HG03097 (cell line): ENCODE measurements at regions not wholly inside any gene's neighbourhood (a gene's known extent, or its start where the extent isn't known, plus 50 kb on each side); places are given as distances from the start of the nearest gene placed in this dataset.
"Not testable (repeated sequence)": the region's sequence is repeated elsewhere in the genome, so short reads cannot be mapped to it uniquely, and the experiment has no call there.

Experiments
- ATAC-seq: cut with Tn5 transposase; IDR thresholded peaks from one replicate; pipeline ENCODE4 v1.9.1; 2021; ENCODE audit not compliant: unreplicated experiment, low FRiP score

- no peak for ATAC-seq
Observed at GRCh38 chr16:60727851-60728250, 1308.4 kb downstream of the CDH8 start.

DNA sequence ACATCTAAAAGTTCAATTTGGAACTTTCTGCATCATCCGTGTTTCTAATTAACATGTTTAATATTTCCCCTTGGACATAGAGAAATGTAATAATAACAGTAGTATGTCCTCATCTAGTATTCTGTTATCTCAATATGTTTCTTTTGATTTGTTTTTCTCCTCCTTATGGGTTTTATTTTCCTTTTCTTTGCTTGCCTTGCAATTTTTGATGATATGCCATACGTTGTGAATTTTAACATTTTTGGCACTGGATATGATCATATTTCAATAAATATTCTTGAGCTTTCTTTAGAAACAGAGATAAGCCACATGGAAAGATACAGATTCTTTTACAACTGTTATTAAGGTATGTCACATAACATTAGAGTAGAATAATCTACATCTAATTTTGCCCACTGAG lies 1316.2 kb downstream of the CDH8 start:
- ATAC-seq: no peak

DNA sequence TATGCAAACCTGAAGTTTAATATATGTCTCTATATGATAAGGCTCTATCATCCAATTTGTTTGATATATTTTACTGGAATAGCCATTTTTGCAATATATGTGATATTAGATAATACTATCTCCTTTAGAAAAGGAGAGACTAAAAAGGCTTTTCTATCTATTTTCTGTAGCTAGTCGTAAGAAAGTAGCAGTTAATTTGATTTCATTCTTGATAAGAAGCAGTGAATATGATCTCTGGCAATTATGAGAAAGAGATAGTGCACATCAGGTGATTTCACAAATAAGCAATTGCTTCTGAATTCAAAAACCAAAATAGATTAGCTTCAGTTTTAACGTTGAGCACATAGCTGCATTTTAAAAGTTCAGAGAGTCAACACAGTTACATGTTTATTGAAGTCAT lies 1318.4 kb downstream of the CDH8 start:
- ATAC-seq: no peak

DNA sequence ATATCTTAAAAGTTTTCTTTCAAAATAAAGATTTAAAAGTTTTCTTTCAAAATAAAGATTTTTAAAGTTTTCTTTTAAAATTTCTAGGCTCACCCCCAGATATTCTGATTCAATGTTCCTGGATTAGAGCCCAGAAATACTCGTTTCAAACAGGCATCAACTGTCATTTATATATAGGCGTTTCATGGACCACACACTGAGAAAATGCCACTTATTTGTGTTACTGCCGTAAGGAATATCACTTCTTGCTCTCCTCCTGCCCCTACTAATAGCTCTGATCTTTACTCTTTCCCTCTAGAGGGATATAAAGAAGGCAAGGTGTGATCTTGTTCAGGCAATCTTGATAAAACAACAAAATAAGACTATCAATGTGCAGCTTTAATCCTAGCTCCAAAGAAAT lies 1324.1 kb downstream of the CDH8 start:
- no peak for ATAC-seq

- no peak for ATAC-seq
Observed at GRCh38 chr16:60704726-60705125, 1331.5 kb downstream of the CDH8 start.

- ATAC-seq: no peak
Observed at GRCh38 chr16:60703096-60703495, 1333.1 kb downstream of the CDH8 start.

DNA sequence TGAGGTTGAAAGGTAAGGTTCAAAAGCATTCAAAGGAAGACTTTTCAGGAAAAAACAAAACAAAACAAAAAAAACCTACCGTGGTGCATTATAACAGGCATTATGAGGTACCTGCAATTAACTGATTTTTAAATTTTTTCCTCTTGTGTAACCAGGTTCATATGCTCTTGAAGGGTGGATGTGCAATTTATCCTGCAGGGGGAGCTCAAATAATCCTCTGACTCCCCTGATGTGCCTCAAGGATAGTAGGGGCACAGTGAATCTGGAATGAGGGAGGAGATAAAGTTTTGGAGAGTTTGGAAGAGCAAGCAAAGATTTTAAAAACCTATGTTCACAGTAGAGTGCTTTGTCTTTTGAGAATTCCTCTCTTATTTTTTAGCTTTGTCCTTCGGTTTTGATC lies 1349.4 kb downstream of the CDH8 start:
- no peak for ATAC-seq

DNA sequence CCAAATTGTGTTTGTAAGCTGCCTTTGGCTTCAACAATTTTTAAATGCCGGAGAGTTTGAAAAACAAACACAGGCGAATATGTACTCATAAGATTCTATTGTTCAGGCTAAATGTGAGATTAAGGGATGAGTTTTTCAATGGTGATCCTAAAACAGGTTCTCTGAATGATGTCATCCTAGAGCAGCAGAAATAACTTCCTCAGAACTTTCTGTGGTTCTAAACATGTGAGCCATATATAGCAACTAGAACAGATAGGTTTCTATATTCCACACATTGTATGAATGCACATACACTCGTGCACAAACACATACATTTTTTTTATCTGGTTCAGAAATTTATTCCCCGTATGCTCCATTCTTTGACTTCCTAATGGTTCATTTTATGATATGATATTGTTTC lies 1352.2 kb downstream of the CDH8 start:
- no peak for ATAC-seq

- no peak for ATAC-seq
Observed at GRCh38 chr16:60682219-60682618, 1354.0 kb downstream of the CDH8 start.

DNA sequence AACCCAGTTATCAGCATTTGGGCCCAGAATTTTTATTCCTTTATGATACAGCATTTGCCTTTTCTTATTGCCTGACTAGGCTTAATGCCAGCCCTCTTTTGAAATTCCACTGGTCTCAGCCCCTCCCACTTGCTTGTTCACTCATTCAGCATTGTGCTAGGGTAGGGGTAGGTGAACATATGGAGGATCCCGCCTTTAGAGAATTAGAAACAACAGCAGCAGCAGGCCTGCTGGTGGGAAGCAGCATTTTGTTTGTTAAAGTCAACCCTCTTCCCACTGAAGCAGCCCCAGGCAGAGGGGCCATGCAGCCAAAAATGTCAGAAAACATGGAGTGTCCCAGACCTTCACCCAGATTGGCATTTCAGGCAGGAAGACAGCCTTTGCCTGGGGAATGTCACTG lies 1355.2 kb downstream of the CDH8 start:
- ATAC-seq: no peak

DNA sequence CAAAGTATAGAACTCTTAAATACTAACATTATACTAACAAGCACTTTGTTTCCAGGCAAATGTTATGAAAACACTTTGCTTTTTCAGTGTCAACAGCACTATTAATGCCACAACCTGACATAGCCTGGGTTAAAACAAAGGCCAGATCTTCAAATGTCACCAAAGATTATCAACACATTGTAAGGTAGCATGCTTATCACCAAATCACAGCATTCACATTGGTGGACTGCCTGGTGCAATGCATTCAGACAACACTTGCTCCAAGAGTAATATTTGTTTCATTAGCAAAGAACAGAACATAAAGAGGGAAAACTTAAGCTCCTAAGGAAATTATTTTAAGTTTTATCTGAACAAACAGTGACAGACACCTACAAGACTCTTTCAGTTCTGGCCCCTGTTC lies 1361.2 kb downstream of the CDH8 start:
- ATAC-seq: no peak

DNA sequence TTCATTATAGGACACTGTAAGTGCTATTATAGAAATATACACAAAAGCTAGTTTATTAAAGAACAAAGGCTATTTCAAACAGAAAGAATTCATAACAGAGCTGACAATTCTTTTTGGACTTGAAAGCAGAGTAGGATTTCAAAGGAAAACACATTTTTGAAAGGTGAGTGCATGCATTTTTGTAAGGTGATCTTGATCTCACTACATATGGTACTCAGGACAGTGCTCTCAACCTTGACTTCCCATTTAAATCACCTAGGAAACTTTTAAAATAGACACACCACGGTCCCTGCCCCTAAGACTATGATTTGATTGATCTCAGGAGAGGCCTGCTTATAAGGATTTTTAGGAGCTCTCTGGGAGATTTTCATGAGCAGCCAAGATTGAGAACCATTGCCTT lies 1362.0 kb downstream of the CDH8 start:
- no peak for ATAC-seq

GRCh38 chr16:60655514-60656153 lies 1380.6 kb downstream of the CDH8 start:
- ATAC-seq: no peak

DNA sequence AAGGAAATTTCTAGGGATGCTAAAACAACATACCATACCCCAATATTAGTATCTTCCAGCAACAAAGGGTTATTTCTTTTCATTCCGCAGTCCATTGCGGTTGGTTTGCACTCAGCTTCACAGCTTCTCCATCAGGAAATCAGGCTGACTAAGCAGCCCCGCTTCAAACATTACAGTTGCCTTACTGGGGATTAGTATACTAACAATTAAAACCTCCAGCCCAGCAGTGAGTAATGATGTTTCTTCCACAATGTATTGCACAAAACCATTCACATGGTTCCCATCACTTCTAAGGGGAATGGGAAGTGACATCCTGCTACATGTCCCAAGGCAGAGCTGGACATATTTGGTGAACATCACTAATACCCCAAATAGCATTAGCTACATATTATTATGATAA lies 1384.9 kb downstream of the CDH8 start:
- ATAC-seq: no peak

DNA sequence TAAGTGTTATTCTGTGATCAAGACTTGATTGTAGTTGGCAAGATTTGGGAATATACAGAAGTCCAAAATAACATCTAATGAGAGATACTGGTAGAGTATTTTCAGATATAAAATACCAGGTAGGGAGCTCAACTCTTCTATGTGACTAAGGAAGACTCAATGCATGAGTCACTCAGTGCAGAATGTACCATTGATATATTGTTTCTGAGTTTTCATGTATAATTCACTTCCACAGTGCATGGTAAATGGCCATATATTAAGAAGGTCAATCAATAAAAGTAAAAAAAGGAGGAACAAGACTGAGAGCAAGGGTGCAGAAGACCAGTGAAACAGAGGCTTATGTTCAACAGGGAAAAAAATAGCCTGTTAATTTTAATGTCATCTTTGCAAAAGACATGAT lies 1387.9 kb downstream of the CDH8 start:
- no peak for ATAC-seq

- not testable (repeated sequence) for ATAC-seq
Observed at GRCh38 chr16:60647388-60647787, 1388.8 kb downstream of the CDH8 start.

GRCh38 chr16:60646631-60647030 lies 1389.6 kb downstream of the CDH8 start:
- no peak for ATAC-seq

GRCh38 chr16:60645541-60645940 lies 1390.7 kb downstream of the CDH8 start:
- ATAC-seq: no peak

DNA sequence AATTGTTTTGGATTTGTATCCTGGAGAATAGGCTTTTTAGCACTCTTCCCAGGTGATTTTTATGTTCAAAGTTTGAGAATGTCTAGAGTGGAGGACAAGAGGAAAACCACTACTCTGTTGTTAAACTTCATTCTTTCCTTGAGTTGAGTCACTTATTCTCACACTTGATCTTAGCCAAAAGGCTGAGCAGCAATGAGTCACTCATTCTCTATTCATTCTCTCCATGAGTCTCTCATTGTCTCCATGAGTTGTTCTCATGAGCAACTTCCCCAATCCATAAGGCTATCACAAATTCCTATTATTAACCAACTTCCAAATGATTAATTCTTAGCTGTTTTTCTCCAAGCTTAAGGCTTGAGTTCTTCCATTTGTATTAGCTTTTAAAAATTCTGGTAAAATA lies 1393.3 kb downstream of the CDH8 start:
- no peak for ATAC-seq

DNA sequence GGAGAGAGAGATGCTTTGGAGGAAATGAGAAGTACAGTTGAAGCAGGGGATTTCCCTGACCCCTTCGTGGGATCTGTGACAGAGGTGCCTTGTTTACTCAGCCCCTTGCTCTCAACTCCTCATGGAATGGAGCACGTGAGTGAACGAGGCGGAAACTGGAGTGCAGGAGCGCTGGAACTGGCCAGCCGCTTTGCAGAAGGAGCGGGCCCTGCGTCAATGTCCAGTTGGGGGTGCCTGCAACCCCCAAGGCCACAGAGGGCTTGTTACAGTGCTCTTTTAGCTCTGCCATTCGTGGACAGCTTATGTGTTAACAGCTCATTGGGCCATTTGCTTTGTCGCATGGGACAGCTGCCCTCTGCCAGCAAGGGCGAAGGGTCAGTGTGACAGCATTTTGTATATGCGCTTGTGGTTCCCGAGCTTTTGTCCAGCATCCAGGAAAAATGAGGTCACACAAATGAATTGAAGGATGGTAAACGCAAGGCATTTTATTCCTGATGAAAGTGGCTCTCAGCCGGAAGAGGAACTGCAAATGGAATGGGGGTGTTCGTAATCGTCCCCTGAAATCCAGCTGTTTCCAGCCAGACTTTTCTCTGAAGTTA lies 1395.1 kb downstream of the CDH8 start:
- no peak for ATAC-seq

DNA sequence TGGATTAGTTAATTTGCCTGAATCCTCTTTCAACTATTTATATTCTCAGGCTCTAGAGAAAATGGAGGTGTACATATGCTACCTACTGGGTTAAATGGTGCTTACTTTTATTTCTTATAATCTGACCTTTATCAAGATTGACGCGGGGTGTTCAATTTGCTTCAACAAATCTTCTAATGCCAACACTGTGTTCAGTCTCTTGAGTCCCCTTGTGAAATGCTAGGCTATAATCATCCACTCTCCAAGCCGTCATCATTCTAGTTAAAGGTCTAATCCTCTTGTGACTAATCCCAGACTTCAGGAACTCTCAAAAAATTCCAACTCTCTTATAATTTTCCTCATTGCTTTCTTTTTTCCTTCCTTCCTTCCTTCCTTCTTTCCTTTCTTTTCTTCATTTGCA lies 1396.2 kb downstream of the CDH8 start:
- no peak for ATAC-seq

DNA sequence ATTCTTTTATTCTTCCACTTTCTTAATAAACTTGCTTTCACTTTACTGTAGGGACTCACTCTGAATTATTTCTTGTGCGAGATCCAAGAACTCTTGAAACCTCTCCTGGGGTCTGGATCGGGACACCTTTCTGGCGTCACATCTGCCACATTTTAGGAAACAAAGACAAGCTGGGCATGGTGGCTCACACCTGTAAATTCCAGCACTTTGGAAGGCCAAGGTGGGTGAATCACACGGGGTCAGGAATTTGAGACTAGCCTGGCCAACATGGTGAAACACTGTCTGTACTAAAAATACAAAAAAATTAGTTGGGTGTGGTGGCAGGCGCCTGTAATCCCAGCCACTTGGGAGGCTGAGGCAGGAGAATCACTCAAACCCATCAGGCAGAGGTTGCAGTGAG lies 1399.6 kb downstream of the CDH8 start:
- not testable (repeated sequence) for ATAC-seq

DNA sequence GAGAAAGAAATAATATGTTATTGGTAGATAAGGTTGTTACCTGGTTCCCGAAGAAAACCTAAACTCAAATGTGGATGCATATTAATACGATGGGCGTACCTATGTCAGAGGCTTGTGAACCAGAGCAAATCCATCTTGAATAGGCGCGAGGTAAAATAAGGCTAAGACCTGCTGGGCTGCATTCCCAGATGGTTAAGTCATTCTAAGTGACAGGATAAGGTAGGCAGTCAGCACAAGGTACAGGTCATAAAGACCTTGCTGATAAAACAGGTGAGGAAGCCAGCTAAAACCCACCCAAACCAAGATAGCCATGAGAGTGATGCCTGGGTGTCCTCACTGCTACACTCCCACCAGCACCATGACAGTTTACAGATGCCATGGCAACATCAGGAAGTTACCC lies 1400.1 kb downstream of the CDH8 start:
- no peak for ATAC-seq
